B cell (primary cell): ENCODE measurements at regions not wholly inside any gene's neighbourhood (a gene's known extent, or its start where the extent isn't known, plus 50 kb on each side); places are given as distances from the start of the nearest gene placed in this dataset.

Experiments
- ATAC-seq: fragments of 200-7000 bp; cut with Tn5 transposase; one replicate; pipeline ENCODE4 v1.10.0; 2021; ENCODE audit warnings: low read depth, mild to moderate bottlenecking, moderate number of reproducible peaks, moderate library complexity
- CTCF ChIA-PET: fragments of 350-600 bp; sonication (Branson Sonifier 250); formaldehyde crosslinking; loops from one replicate; lab custom pipeline; 2021; ENCODE audit warnings: antibody characterized with exemption, inconsistent platforms; lab: Charles Lee
- POLR2A ChIA-PET: fragments of 350-600 bp; sonication (Branson Sonifier 250); formaldehyde crosslinking; loops from one replicate; lab custom pipeline; 2021; ENCODE audit warnings: antibody characterized with exemption; lab: Charles Lee
- DNase-seq: peaks from one replicate; pipeline ENCODE4 v3.0.0; 2013
- H2AFZ ChIP-seq: 2 replicates; pipeline ENCODE4 v1.6.1; 2012; ENCODE audit warnings: mild to moderate bottlenecking, low read depth, low read length; ENCODE audit not compliant: insufficient read depth, poor library complexity, severe bottlenecking
- H3K27ac ChIP-seq, 2 donors: 1 replicate in 1 of 2; 2 replicates in 1 of 2; pipeline ENCODE4 v1.5.1; 2012 to 2013; ENCODE audit warnings: low read length in 2 of 2, mild to moderate bottlenecking in 2 of 2, moderate library complexity in 1 of 2
- H3K27me3 ChIP-seq, 4 experiments: fragments of 200-600 bp in 1 of 4; sonication (generic) in 1 of 4; replicated peaks in 1 of 4; 1 replicate in 2 of 4; 2 replicates in 2 of 4; pipeline versions ENCODE4 v1.6.1 to v1.7.0; 2013 to 2016; ENCODE audit warnings: low read length in 3 of 4, mild to moderate bottlenecking in 2 of 4, mixed read lengths in 1 of 4, moderate library complexity in 1 of 4; ENCODE audit not compliant: insufficient read depth in 4 of 4, control insufficient read depth in 3 of 4; ENCODE audit errors: control extremely low read depth in 1 of 4
- H3K36me3 ChIP-seq, 2 experiments: replicated peaks in 1 of 2; 1 replicate in 1 of 2; 2 replicates in 1 of 2; pipeline versions ENCODE4 v1.6.1 to v1.7.1; 2013; ENCODE audit warnings: low read length in 1 of 2; ENCODE audit not compliant: insufficient read depth in 2 of 2, control insufficient read depth in 1 of 2; ENCODE audit errors: control extremely low read depth in 1 of 2, extremely low read depth in 1 of 2
- H3K4me1 ChIP-seq, 2 donors: fragments of 200-600 bp in 1 of 2; sonication (generic) in 1 of 2; 1 replicate in 1 of 2; 2 replicates in 1 of 2; pipeline versions ENCODE4 v1.5.1 to v1.6.1; 2013 to 2017; ENCODE audit warnings: low read length in 2 of 2; ENCODE audit not compliant: control insufficient read depth in 2 of 2, insufficient read depth in 2 of 2
- H3K4me2 ChIP-seq: replicated peaks from 2 replicates; pipeline ENCODE3; 2012; ENCODE audit warnings: mild to moderate bottlenecking, low read depth, low read length; ENCODE audit not compliant: poor library complexity, severe bottlenecking
- H3K4me3 ChIP-seq, 5 experiments: fragments of 200-600 bp in 1 of 5; sonication (generic) in 1 of 5; 1 replicate in 3 of 5; 2 replicates in 2 of 5; pipeline versions ENCODE4 v1.5.1 to v1.7.0; 2011 to 2016; ENCODE audit warnings: low read length in 4 of 5, mild to moderate bottlenecking in 4 of 5, low read depth in 2 of 5, control low read depth in 1 of 5, moderate library complexity in 1 of 5; ENCODE audit not compliant: insufficient read depth in 1 of 5; ENCODE audit errors: control extremely low read depth in 1 of 5, extremely low read depth in 1 of 5
- H3K79me2 ChIP-seq: fragments of 200-600 bp; sonication (generic); one replicate; pipeline ENCODE4 v1.6.0; 2016; ENCODE audit warnings: low read length; ENCODE audit not compliant: control insufficient read depth, insufficient read depth
- H3K9ac ChIP-seq: fragments of 200-600 bp; sonication (generic); 2 replicates; pipeline ENCODE4 v1.6.1; 2017; ENCODE audit warnings: mild to moderate bottlenecking, low read length, moderate library complexity
- H3K9me3 ChIP-seq, 3 donors: one replicate each; pipeline versions ENCODE4 v1.6.1 to v1.7.1; 2013; ENCODE audit warnings: low read length in 2 of 3; ENCODE audit not compliant: control insufficient read depth in 2 of 3, insufficient read depth in 1 of 3; ENCODE audit errors: control extremely low read depth in 1 of 3
- H4K20me1 ChIP-seq: 2 replicates; pipeline ENCODE4 v1.6.0; 2012; ENCODE audit warnings: mild to moderate bottlenecking, low read length; ENCODE audit not compliant: insufficient read depth, control insufficient read depth, poor library complexity, severe bottlenecking
- H3K27ac Mint-ChIP-seq: one replicate; pipeline ENCODE4 v1.8.0; 2021; ENCODE audit warnings: mixed read lengths
- H3K27me3 Mint-ChIP-seq: one replicate; pipeline ENCODE4 v1.8.0; 2021; ENCODE audit warnings: mixed read lengths
- H3K4me1 Mint-ChIP-seq: one replicate; pipeline ENCODE4 v1.8.0; 2021; ENCODE audit warnings: mixed read lengths
- H3K4me3 Mint-ChIP-seq: one replicate; pipeline ENCODE4 v1.8.0; 2021; ENCODE audit warnings: mixed read lengths
- H3K9me3 Mint-ChIP-seq: one replicate; pipeline ENCODE4 v1.8.0; 2022; ENCODE audit warnings: mixed read lengths; ENCODE audit not compliant: insufficient read depth
- CTCF ChIP-seq: fragments of 200-600 bp; IDR thresholded peaks from one replicate; pipeline ENCODE4 v1.8.0; 2022; ENCODE audit warnings: antibody characterized with exemption, mild to moderate bottlenecking
- EZH2 ChIP-seq: IDR thresholded peaks from 2 replicates; pipeline ENCODE4 v1.6.1; 2012; ENCODE audit warnings: borderline replicate concordance, low read depth, mild to moderate bottlenecking, moderate library complexity, low read length; ENCODE audit not compliant: insufficient read depth, poor library complexity, severe bottlenecking
- WGBS: methylation state at CpG from one replicate; pipeline ENCODE4 v1.1.5; 2013; ENCODE audit warnings: missing lambda C conversion rate; ENCODE audit not compliant: insufficient coverage; 5-methylcytosine and 5-hydroxymethylcytosine counted together
- intact Hi-C: fragments of 100-400 bp; cut with micrococcal nuclease; formaldehyde crosslinking; loops from one replicate; pipeline ENCODE4 v1.10.0; 2022

GRCh38 chr7:68364886-68365625 is 1233.2 kb upstream of the AUTS2 start:
- Mint-ChIP-seq H3K4me1 (no peaks in the 10 kb centered on the region), H3K9me3 (peaks cover 10% of the 10 kb centered on the region), H3K4me3 (no peak overlapping the region)

More at GRCh38 chr7:68364886-68365625, 1233.2 kb upstream of the AUTS2 start:
- Histone ChIP-seq H2AFZ (no peak overlapping the region), H3K4me3 (no peak overlapping the region), H3K27me3 (no peaks in the 10 kb centered on the region), H4K20me1 (no peaks in the 10 kb centered on the region), H3K36me3 (no peaks in the 10 kb centered on the region), H3K4me1 (no peaks in the 10 kb centered on the region), H3K9ac (no peak overlapping the region), H3K79me2 (no peaks in the 10 kb centered on the region), H3K9me3 (peaks cover 0 to 7% (median 0%) of the 10 kb centered on the region in 3 donors), H3K4me2 (no peak overlapping the region), H3K27ac (no peak overlapping the region)
- TF ChIP-seq CTCF (no peak), EZH2 (no peak)
- no peak overlapping the region for H3K27ac Mint-ChIP-seq
- ChIA-PET CTCF (no interaction called here), POLR2A (no interaction called here)
- ATAC-seq (no peak), DNase-seq (no peak)
- 83% methylated on average over 3 of the region's 5 CpGs for WGBS
- no peaks in the 10 kb centered on the region for H3K27me3 Mint-ChIP-seq
- intact Hi-C loops: no loop called here
